K562 (cell line): ENCODE measurements at regions not wholly inside any gene's neighbourhood (a gene's known extent, or its start where the extent isn't known, plus 50 kb on each side); places are given as distances from the start of the nearest gene placed in this dataset.

Experiments
- ATAC-seq: fragments of 200-7000 bp; cut with Tn5 transposase; 3 replicates; pipeline ENCODE4 v1.9.1; 2020; ENCODE audit warnings: moderate library complexity
- BruUV-seq: library from RNA; stranded (reverse); fragments of 400-500 nt; replicated peaks from 2 replicates; lab custom pipeline; 2021; lab: Mats Ljungman, UMichigan
- CTCF ChIA-PET: fragments of 300-600 bp; formaldehyde crosslinking; extraction: SDS; loops from one replicate; lab custom pipeline; 2021; ENCODE audit warnings: low intra/inter-chr PET ratio; lab: Yijun Ruan, JAX
- POLR2A ChIA-PET: fragments of 300-600, 350-650 bp; sonication (Branson Sonifier 250); formaldehyde crosslinking; extraction: SDS; loops from one replicate; lab custom pipeline; 2021; ENCODE audit warnings: antibody characterized with exemption, inconsistent platforms; lab: Yijun Ruan, JAX
- DNase-seq, 4 experiments: peaks; one replicate each; pipeline versions ENCODE4 v3.0.0 to v3.0.0-alpha.2; 2011 to 2018; ENCODE audit warnings: low spot score in 3 of 4, mixed read lengths in 3 of 4; ENCODE audit errors: extremely low read depth in 1 of 4
- FAIRE-seq: peaks from 2 replicates; lab custom pipeline; 2011; peaks lifted over from hg19 to GRCh38; lab: Jason Lieb, UNC
- H2AFZ ChIP-seq: 2 replicates; pipeline ENCODE4 v1.6.0; 2011; ENCODE audit warnings: low read depth, low read length, control low read depth, inconsistent platforms
- H3K27ac ChIP-seq: fragments of 200-600 bp; 3 replicates; pipeline ENCODE4 v1.8.0; 2011; ENCODE audit warnings: low read depth, mild to moderate bottlenecking, control low read depth, inconsistent platforms, low read length, moderate library complexity, mixed read lengths; ENCODE audit errors: extremely low read depth
- H3K27me3 ChIP-seq, 2 experiments: fragments of 300-600 bp in 1 of 2; 2 replicates in 1 of 2; 3 replicates in 1 of 2; pipeline versions ENCODE4 v1.6.0 to v1.8.0; 2011; ENCODE audit warnings: inconsistent platforms in 2 of 2, low read length in 2 of 2, mild to moderate bottlenecking in 1 of 2, mixed read lengths in 1 of 2, moderate library complexity in 1 of 2; ENCODE audit not compliant: control insufficient read depth in 2 of 2, insufficient read depth in 2 of 2
- H3K36me3 ChIP-seq: fragments of 300-600 bp; 3 replicates; pipeline ENCODE4 v1.8.0; 2011; ENCODE audit warnings: mild to moderate bottlenecking, low read length, inconsistent platforms; ENCODE audit not compliant: control insufficient read depth, insufficient read depth
- H3K4me1 ChIP-seq, 2 experiments: fragments of 200-600 bp in 1 of 2; replicated peaks in 1 of 2; 2 replicates in 1 of 2; 3 replicates in 1 of 2; pipeline versions ENCODE4 v1.5.1 to v1.8.0; 2011; ENCODE audit warnings: inconsistent platforms in 2 of 2, low read length in 2 of 2, mild to moderate bottlenecking in 1 of 2, mixed read lengths in 1 of 2, moderate library complexity in 1 of 2; ENCODE audit not compliant: control insufficient read depth in 2 of 2, insufficient read depth in 2 of 2
- H3K4me2 ChIP-seq: 2 replicates; pipeline ENCODE4 v1.6.1; 2011; ENCODE audit warnings: low read length, control low read depth, inconsistent platforms, mixed read lengths; ENCODE audit not compliant: insufficient read depth
- H3K4me3 ChIP-seq: fragments of 200-600 bp; sonication (generic), shearing (Covaris generic); 2 replicates; pipeline ENCODE4 v1.5.1; 2016; ENCODE audit warnings: control low read depth, inconsistent platforms
- H3K79me2 ChIP-seq: fragments of 200-600 bp; 3 replicates; pipeline ENCODE4 v1.8.0; 2011; ENCODE audit warnings: low read length, inconsistent platforms; ENCODE audit not compliant: control insufficient read depth, insufficient read depth
- H3K9ac ChIP-seq, 2 experiments: 2 replicates each; pipeline versions ENCODE4 v1.6.0 to v1.6.1; 2011; ENCODE audit warnings: low read depth in 2 of 2, low read length in 2 of 2, control low read depth in 1 of 2, inconsistent platforms in 1 of 2, mild to moderate bottlenecking in 1 of 2, mixed read lengths in 1 of 2; ENCODE audit not compliant: insufficient read depth in 1 of 2
- H3K9me1 ChIP-seq: one replicate; pipeline ENCODE4 v1.6.0; 2011; ENCODE audit warnings: inconsistent platforms, mild to moderate bottlenecking, low read length, moderate library complexity; ENCODE audit not compliant: control insufficient read depth, insufficient read depth
- H3K9me3 ChIP-seq: replicated peaks from 2 replicates; pipeline ENCODE4 v1.5.1; 2011; ENCODE audit warnings: low read depth, low read length, inconsistent platforms; ENCODE audit not compliant: control insufficient read depth, insufficient read depth
- H4K20me1 ChIP-seq: replicated peaks from 2 replicates; pipeline ENCODE4 v1.6.1; 2011; ENCODE audit warnings: low read length, inconsistent platforms, mixed read lengths; ENCODE audit not compliant: control insufficient read depth, insufficient read depth
- ASH1L ChIP-seq: fragments of 450-650 bp; IDR thresholded peaks from 2 replicates; pipeline ENCODE4 v1.6.1; 2018; ENCODE audit warnings: borderline replicate concordance, mild to moderate bottlenecking, low read depth; ENCODE audit not compliant: partially characterized antibody
- COPS2 ChIP-seq: fragments of 450-650 bp; conservative IDR thresholded peaks from 2 replicates; pipeline ENCODE4 v1.6.1; 2016; ENCODE audit warnings: mild to moderate bottlenecking, moderate library complexity
- FOXP1 ChIP-seq: sonication (generic); formaldehyde crosslinking; IDR thresholded peaks from 2 replicates; pipeline ENCODE4 v1.8.0; 2022; ENCODE audit warnings: mild to moderate bottlenecking, missing genetic modification reagents
- MITF ChIP-seq: IDR thresholded peaks from 2 replicates; pipeline ENCODE4 v1.6.1; 2014; ENCODE audit warnings: antibody characterized with exemption
- NUFIP1 ChIP-seq: fragments of 450-650 bp; IDR thresholded peaks from 2 replicates; pipeline ENCODE4 v1.6.1; 2018; ENCODE audit not compliant: partially characterized antibody
- PCBP1 ChIP-seq: fragments of 200-400 bp; formaldehyde crosslinking; IDR thresholded peaks from 2 replicates; pipeline ENCODE4 v1.6.1; 2018; ENCODE audit warnings: mild to moderate bottlenecking, low read depth, low read length; ENCODE audit not compliant: poor library complexity, severe bottlenecking
- PRPF4 ChIP-seq: fragments of 200-400 bp; formaldehyde crosslinking; IDR thresholded peaks from one replicate; pipeline ENCODE4 v1.6.1; 2017; ENCODE audit warnings: low read length, low read depth, mild to moderate bottlenecking; ENCODE audit not compliant: insufficient read depth, poor library complexity, severe bottlenecking
- RAD21 ChIP-seq, 2 experiments: fragments of 250-450 bp in 1 of 2; fragments of 450-650 bp in 1 of 2; sonication (Bioruptor Pico) in 1 of 2; formaldehyde crosslinking in 1 of 2; IDR thresholded peaks in 1 of 2; conservative IDR thresholded peaks in 1 of 2; 2 replicates each; pipeline versions ENCODE4 v1.4.0 to v1.8.0; 2020 to 2022; ENCODE audit warnings: mild to moderate bottlenecking in 2 of 2, moderate library complexity in 1 of 2
- ZFP91 ChIP-seq: sonication (generic); formaldehyde crosslinking; IDR thresholded peaks from 2 replicates; pipeline ENCODE4 v1.8.0; 2022; ENCODE audit warnings: mild to moderate bottlenecking, missing genetic modification reagents
- WGBS: fragments of 100-300 bp; shearing (Covaris generic); methylation state at CpG from one replicate; pipeline ENCODE4 v1.1.6; 2016; ENCODE audit warnings: low coverage, mixed read lengths; ENCODE audit not compliant: insufficient coverage; ENCODE audit errors: missing lambda C conversion rate; 5-methylcytosine and 5-hydroxymethylcytosine counted together
- in situ Hi-C: fragments of 300-500 bp; cut with MboI; formaldehyde crosslinking; loops from 4 replicates; pipeline ENCODE4 v1.15.0; 2018; ENCODE audit warnings: inconsistent platforms, mixed read lengths
- intact Hi-C: fragments of 100-400 bp; cut with micrococcal nuclease; formaldehyde crosslinking; loops from 2 replicates; pipeline ENCODE4 v1.14.2; 2022

- ATAC-seq (no peak), FAIRE-seq (no peak), DNase-seq (no peak)
- POLR2A ChIA-PET = interaction anchor here (1.0 kb wide), 1 partner anchor 26 kb away, joined by 4 read pairs; no protein-coding TSS in a partner anchor
- CTCF ChIA-PET = interaction anchor here (0.5 kb wide), 1 partner anchor 46 kb away, joined by 3 read pairs; no protein-coding TSS in a partner anchor
- WGBS = 2% methylated on average over 7 of the region's 7 CpGs
- peaks cover 0 to 3% of the 10 kb centered on the region in 2 experiments; a peak in 1 of 5 replicates for H3K4me1 ChIP-seq
- H3K9me1 ChIP-seq = no peaks in the 10 kb centered on the region
- H3K4me3 ChIP-seq = no peak overlapping the region
- no peak for TF ChIP-seq PCBP1
- TF ChIP-seq COPS2 = no peak
- no peak for TF ChIP-seq NUFIP1
- no peak for TF ChIP-seq MITF
- no peak for TF ChIP-seq ZFP91 (CRISPR knock-in tag)
- TF ChIP-seq RAD21 (CRISPR knock-in tag; conservative IDR thresholded peaks at IDR 0.05 in 1 of 2, IDR thresholded peaks at IDR 0.05 in 1 of 2) = no peak
- no peak for TF ChIP-seq ASH1L
- no peak for TF ChIP-seq PRPF4
- TF ChIP-seq FOXP1 (CRISPR knock-in tag) = no peak
- no TSS peak for BruUV-seq
- H2AFZ ChIP-seq = no peak overlapping the region
- H3K27me3 ChIP-seq = peaks cover 9 to 32% of the 10 kb centered on the region in 2 experiments; a peak in 4 of 5 replicates
- intact Hi-C loops = no loop called here
- no peaks in the 10 kb centered on the region for H3K79me2 ChIP-seq
- no peak overlapping the region for H3K4me2 ChIP-seq
- H3K9ac ChIP-seq = peak overlapping the region in 1 of 2 experiments; percentile 10; a peak in 1 of 4 replicates
- in situ Hi-C loops = no loop called here
- no peaks in the 10 kb centered on the region; the same call in 1 of the 2 replicates for H4K20me1 ChIP-seq
- H3K36me3 ChIP-seq = no peaks in the 10 kb centered on the region
- H3K27ac ChIP-seq = no peak overlapping the region
- no peaks in the 10 kb centered on the region for H3K9me3 ChIP-seq
Measured at GRCh38 chr2:172162225-172162733, 59.6 kb upstream of the DLX2 start.
